ENCODE measurements at regions not wholly inside any gene's neighbourhood (a gene's known extent, or its start where the extent isn't known, plus 50 kb on each side); places are given as distances from the start of the nearest gene placed in this dataset.

DNA sequence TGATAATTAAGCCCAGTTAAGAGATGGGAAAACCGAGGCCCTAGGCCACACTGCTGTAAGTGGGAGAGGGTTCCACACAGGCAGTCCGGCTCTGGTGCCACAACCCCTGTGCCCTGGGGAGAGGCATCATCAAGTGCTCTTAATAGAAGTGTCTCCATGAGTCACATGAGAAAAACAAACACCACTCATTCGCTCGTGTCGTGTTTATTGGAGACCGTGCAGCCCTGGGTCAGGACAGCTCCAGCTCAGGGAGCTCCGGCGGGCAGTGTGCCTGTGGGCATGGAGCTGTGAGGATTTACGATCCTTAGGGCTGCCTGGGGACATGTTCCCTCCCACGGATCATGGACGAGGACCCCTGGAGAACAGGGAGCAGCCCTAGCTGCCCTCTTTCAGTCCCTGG is 658.5 kb downstream of the AJAP1 start:
- DNase-seq = no peak

DNA sequence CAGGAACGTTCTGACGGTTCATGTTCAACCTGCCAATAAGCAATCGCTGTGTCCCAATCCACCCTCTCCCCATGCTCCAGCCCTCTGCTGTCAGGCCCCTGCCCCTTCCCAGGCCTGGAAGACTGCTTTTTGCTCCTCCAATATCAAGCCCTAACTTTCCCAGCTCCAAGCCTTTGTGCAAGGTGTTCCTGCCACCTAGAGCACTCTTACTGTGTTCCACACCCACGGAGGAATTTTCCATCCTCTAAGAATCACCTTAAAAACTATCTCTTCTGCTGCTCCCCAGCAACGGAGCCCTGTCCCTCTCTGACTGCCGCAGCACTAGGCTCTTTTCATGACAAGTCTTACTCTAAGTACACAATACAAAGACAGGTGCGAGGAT is 657.9 kb downstream of the AJAP1 start:
- DNase-seq = no peak

DNA sequence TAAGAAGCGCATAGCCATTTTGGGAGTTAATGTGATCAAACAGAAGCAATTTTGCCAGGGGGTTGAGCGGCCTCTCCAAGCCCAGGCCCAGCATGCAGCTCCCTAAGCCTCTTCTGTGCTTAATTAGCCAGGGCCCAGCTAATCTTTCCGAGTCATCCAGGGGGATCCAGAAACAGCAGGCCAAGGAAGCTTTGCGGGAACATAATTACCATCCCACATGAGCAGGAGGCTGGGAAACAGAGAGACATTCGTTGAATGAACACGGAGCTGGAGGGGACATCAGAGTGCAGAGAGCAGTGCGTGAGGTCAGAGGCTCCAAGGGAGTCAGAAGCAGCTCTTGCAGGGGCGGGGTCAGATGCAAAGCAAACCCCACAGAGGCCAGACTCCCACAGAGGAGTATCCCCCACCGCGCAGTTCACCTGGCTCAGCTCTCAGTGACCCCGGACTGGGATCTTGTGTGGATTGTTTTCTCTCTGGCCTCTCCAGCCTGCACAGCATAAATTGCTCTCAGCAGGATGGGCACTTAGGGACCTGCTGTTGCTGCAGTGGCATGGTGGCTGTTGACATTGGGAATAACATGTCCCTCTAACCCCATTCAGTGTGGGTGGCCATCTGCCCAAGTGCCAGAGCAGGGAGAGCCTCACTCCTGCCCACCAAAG is 657.4 kb downstream of the AJAP1 start:
- DNase-seq = no peak

DNA sequence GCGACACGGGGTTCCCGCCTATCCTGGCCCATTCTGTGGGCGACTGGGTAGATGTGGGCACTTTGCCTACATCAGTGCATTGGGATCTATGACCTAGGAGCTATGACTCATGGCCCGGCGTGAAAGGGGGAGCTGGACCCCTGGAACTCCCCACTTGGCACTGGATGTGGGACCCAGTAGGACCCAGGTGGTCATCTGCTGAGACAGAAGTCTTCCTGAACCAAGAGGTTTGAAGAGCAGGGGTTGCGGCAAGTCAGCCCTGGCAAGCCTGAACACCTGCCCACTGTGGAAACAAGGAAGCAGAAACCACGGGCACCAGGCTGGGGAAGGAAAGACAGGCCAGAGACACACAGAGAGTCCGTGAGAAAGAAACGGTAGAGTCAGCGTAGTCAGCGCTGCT is 656.7 kb downstream of the AJAP1 start:
- no peak for DNase-seq

DNA sequence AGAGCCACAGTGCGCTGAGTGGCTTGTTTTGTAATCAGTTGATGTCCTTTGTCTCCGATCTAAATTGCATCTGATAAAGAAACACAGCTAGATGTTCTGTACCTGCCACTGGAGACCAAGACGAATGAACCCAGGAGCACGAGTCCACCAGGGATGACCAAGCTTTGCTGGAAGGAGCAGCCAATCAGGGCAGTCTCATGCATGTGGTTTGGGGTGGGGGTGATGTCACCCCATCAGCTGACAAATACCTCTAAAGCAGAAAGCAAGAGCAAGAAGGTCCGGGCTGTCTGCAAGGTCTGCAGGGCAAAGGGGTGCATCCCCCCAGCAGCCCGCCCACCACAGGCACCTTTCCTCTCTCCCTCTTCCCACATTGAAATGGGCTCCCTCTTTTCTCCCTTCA is 653.8 kb downstream of the AJAP1 start:
- DNase-seq = no peak

DNA sequence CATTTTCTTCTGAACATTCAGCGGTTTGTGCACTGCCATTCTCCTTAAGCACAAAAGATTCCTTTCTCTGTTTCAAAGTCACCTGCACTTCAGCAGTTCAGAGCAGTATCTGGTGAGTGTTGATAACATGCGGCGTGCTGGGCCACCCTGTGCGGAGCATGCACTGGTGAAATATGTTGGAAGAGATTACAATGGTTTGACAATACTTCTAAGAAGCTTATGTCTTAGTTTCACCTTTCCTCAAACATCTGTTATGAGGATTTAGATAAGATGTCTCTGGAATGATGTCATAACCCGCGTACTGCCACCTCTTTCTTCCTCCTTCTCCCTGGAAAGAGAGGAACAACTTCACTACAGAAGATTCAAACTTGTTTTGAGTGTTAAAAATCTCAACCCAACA is 650.3 kb downstream of the AJAP1 start:
- DNase-seq = peak; percentile 11

DNA sequence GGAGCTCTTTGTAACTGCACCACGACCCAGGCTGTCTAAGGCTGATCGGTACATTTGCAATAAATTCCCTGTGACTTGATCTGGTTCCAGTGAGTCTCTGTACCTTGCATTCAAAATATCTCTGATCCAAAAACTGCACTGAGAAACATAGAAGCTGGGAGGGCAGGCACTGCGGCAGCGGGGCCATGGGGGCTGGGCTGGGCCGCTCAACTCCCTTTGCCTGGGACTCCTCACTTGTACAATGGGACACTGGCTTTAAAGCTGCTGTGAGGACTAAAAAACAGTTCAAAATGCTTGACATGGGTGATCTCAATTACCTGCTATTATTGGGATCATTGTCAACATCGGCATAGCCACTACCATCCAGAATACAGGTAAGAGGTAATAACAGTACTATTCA is 644.0 kb downstream of the AJAP1 start:
- DNase-seq = no peak

DNA sequence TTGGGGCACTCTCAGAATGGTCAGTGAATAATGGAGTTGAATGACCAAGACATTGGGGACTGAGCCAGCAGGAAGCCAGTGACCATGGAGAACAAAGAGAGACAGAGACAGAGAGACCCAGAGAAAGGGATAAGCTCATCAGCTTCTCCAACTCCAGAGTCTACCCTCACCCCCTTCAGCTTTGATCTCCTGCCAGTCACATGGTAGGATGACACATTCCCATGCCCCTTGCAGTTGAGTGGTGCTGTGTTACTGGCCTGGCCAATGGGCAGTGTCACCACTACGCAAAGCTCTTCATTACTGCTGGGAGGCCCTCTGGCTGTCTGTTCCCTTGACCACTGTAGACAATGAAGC is 643.5 kb downstream of the AJAP1 start:
- no peak for DNase-seq

DNA sequence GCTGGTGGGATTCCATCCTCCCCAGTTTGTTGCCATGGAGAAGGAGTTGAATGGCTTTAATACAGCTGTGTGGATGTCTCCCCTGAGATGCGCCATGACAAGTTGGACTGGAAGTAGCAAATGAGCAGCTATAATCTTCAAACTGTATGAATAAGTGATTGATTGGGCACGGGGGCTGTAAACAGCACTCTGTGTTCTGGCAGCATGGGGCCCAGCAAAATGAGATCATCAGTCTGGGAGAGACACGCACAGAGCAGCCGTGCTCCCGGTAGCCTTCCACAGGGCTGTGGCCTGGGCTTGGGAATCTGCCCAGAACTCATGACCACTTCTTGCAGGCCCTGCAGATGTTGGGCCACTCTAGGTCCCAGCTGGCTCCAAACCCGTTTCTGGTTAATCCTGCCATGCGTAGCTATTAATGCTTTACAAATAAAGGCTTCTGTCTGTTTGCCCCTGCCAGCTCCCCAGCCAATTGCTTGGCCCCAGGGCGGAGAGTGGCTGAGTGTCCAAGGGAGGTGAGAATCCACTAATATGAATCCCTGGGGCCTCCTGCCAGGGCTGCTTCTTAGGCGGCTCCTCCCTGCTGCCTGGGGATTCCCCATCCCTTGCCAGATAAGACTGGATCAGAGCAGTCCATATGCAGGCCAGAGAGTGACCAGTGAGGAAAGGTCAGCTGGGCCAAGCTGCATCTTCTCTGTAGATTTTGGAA is 642.9 kb downstream of the AJAP1 start:
- no peak for DNase-seq

DNA sequence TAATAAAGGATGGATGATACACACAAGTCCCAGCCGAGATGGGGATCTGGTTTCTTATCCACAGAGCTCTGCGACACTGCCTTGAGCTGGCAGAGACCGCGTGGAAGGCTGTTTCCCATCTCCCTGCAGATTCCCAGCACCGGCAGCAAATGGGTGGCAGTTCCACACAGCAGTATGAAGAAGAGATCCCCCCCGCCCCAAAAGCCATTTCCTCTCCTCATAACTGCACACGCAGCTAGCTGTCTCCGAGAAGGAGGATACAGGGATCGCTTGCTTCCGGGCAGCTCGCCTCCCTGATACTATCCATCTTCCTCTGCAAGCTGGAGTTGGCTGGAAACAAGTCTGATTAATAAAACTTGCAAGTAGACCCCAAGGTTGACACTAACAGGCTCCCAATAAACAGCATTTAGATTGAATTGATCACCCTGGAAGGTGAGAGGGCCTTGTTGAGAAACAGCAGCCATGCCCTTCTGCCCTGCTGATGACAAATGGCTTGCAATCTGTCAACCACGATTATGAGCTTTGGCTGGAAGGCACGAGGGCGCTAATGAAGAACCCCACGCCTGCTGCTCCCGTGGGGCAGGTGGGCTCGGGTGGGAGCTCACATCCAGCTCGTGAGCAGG is 642.3 kb downstream of the AJAP1 start:
- no peak for DNase-seq

DNA sequence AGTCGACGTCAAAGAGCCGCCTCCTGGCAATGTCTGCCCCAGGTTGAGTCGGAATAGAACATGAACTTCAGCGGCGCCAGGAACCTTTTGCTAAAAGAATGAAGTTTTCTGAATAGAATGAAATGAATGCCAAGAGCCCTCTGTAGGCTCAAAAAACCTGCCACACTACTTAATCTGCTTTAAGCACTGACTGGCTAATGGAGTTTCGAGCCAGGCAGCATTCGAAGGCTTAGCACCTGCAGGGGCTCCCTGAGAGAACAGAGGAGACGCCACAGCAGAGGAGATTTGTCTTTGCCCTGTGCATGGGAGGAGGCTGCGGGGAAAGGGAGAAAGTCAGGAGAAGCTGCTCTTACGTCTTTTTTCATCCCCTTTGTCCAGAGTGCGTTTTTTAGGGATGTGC is 641.7 kb downstream of the AJAP1 start:
- DNase-seq = no peak

DNA sequence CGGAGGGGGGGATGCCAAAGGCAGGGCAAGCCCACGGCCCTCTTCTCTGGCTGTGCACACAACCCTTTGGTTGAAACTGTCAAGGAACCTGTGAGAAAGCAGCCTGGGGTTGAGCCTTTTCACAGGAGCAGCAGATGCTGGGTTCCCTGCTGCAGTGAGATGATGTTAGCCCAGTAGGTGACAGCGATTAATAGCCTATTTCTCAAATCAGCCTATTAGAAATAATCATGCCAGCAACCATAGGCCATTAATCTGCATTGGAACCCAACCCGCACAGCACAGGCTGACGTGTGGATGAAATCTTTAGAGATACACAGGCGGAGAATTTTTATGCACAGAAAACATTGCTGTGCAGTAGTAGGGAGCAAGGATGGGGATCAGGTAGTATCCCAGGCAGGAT is 637.5 kb downstream of the AJAP1 start:
- DNase-seq = no peak

DNA sequence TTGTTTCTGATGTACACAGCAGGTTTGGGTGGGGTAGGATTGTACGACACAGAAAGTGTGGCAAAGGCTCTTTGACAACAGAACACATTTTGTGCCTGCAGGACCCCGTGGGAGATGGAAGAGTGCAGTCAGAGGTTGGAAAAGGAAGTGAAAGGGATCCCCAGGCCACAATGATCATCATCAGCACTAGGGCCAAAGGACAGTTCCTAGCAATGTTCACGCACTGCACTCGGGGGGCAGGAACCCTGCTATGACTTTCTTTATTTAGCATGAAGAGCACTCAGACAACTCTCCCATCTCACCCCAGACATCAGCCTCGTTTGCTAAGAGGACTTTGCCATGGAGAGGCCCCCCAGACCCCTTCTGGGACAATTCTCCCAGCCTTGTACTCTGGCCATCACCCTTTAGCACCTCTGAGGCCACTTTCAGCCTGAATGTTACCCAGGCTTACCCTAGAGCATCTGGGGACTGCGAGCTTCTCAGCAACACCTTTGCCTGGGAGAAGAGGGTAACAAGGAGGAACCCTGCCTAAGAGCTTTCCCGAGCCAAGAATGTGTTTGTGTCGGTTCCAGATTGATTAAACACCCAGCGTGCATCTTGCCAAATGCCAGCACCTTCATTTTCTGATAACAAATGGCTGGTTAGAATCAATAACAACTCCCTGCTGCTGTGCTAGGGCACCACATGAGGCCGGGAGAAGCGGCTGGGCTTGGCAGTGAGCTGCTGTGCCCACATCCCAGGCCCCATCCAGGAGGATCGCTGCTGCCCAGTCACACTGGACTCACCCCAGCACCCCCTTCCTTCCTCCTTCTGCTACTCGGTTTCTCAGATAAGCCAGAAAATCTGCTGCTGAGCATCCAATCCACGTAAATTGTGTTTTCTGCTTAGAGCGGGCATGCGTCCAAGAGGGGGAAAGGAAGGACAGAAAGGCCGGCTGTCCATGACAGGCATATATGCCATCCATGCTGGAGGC is 633.1 kb downstream of the AJAP1 start:
- DNase-seq = peak; percentile 69

DNA sequence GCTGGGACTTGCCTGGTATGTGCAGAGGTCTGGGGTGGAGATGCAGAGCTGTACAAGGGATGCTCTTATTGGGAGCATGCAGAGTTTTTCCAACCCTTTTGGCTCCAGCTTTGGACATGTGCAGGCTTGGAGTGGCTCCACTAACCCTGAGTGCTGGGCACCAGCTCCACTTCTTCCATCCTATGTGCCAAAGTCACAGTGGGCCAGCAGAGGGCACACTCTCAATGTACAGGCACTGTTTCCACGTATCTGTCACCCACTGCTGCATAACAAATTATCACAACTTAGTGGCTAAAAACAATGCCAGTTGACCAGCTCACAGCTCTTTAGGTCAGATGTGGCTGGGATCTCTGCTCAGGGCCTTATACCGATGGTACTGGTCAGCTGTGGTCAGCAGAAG is 631.8 kb downstream of the AJAP1 start:
- no peak for DNase-seq

DNA sequence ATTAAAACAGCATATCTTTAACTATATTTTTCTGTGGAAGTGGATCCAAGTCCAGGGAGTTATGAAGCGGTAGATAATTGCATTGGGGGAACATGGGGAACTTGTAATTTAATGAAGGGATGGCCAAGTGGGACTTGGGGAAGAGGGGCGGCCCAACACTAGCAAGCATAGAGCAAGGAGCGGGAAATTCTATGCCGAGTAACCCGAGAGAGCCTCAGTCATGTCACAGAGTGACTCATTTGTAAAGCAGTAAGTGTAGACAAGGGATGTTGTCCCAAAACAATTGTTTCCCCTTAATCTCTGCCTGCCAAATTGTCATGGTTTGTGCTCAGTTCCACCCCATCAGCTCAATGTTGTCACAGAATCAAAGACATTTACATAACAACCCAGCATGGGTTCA is 620.1 kb downstream of the AJAP1 start:
- DNase-seq = no peak

DNA sequence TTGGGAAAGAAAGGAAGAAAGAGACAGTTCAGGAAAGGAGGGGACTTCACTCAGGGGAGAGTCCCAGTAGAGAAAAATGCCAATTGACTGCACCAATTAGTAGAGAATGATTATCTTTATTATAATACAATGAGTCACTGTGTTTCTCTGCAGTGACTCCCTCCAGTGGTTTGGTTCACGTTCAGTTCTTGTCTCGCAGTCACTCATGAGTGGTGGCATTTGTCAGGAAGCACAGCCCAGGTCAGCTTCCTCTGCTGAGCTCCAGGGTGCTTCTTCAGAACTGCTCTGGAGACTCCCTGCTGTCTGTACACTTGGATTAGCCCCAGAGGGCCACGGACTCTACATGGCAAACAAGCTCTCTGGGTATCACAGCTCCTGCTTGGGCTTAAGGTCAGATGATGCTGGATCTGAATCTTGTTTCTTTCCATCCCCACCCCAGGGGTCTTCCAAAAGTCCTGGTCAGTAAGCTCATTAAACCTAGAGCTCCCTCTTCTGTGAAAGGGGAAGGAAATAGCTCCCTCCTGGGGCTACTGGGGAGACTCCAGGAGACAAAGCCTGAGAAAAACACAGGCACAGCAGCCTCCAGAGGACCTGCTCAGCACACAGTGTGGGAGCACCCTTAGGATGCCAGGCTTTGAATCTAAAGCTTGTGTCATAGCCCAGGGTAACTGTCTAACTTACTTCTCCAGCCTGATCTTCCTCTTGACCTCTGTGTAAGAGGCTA is 619.0 kb downstream of the AJAP1 start:
- peak; percentile 43 for DNase-seq

DNA sequence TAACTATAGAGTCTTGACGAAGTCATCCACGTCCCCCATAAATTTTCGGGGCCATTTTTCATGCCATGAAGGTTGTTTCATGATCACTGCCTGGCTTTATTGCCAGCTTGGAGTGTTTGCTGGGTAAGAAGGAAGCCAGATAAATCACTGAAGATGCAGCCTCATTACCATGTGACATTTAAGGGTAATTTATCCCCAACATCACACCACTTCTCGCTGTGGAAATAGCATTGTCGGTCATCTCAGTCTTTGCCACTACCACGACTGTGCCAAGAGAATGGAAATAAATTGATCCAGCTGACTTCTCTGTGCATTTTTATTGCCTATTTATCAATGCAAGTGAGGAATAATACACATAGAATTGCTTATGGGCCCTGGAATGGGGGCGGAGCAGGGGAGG is 617.9 kb downstream of the AJAP1 start:
- no peak for DNase-seq

DNA sequence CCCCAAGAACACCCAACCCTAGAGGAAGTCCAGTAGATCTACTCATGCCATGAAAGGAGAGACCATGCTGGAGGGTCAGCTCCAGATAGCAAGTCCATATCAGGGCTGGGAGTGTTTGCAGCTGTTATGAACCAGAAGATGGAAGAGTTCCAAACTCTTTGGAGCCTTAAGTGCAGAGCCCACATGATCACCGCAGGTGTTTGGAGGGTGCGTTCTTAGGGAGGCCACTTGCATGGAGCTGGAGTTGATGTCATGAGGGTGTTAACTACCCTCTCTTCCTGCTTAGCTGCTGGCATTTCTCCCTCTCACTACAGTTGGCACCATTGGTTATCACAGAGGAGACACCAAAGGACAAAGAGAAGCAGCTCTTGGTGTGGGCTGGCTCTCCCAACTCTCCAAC is 616.9 kb downstream of the AJAP1 start:
- DNase-seq = no peak

DNA sequence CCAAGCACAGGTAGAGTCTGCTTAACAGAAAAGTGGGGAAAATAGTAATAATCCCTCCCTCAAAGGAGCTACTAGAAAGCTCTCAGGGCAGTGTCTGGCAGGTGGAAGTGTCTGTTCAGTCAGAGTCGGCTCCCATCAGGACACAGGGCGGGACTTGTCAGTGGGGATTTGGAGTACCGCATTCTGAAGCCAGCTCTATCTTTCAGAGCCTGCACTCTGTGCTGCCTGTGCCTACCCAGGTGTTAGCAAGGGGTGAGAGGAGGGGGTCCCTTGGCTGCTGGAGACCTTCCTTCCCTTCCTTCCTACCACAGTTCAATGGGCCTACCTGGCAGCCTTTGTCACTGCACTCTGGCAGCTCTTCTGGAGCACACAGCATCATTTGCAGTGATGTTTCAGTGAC is 615.5 kb downstream of the AJAP1 start:
- DNase-seq = no peak

DNA sequence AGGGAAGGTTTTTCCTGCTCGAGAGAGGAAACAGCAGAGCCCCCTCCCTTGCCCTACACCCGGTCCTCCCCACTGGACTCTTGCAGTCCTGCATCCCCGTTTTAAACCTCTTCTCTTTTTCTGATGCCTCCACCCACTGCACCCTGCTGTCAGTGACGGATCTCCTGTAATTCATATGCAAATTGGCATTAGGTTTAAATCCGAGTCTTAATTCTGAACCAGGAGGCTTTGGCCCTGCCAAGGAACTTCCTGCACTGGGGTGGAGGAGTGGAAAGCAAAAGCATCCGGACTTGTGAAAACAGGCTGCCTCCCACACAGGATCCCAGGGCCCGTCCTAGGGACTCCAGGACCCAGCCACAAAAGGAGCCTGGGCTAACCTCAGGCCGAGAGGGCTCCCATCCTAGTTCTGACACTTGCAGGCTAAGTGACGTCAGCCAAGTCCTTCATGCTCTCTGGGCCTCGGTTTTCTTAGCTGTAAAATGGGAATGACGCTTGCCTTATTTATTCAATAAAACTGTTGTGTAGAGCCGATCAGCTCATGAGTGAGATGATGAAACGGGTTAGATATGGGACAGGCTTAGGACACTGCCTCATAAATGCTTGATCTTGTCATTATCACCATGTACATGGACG is 613.3 kb downstream of the AJAP1 start:
- no peak for DNase-seq

DNA sequence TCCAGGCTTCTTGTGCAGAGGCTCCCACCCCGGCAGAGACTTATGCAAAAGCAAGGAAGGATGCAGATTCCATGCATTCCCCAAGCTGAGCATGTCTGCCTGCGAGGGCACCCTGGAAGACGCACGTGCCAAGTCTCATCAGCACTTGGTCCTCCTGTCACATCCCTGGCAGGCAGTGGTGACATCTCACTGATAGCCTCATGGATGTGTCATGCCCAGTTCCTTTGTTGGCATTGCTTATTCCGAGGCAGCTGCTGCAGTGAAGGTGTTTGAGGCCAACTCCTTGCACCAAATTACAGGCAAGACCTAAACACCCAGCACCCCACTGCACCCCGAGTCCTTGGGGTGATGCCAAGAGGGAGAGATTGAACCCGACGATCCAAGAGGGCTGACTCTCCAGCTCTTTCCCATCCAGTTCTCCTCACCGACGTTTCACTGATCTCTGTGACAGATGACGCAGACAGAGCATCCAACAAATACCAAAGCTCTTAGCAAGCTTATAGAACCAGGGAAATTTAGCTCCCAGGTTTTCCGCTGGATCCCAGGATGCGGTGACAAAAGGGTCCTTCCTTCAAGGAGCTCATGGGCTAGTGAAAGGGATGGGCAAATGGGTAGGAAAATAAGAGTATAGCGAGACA is 611.1 kb downstream of the AJAP1 start:
- no peak for DNase-seq

DNA sequence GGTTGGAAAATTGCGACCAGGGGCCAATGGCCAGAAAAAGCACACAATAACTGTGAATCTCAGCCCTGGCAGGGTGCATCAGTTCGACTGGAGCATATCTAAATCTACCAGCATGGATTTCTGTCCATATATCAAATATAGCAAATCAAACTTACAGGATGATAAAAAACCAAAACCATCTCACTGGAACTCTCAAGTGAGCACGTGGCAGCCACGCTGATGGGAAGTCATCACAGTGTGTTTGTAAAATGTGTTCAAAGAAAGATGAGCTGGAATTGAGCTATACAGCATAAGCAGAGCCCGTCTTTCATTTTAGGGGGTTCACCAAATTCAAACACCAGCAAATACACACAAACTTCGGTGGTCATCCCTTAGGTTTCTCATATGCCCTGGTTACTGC is 610.1 kb downstream of the AJAP1 start:
- no peak for DNase-seq
